ENCODE measurements at regions not wholly inside any gene's neighbourhood (a gene's known extent, or its start where the extent isn't known, plus 50 kb on each side); places are given as distances from the start of the nearest gene placed in this dataset.

DNA sequence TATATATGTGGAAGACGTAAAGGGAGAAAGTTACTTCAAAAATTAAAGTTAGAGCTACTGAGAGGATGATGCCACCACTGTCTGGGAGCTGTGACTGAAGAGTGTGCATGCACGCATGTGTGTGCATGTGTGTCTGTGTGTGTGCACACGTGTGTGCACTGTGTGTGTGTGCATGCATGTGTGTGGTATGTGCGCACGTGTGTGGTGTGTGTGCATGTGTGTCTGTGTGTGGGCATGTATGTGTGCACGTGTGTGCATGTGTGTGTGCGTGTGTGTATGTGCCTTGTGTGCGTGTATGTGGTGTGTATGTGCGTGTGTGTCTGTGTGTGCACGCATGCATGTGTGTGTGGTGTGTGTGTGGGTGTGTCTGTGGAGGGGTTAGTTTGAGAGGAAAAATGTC is 473.4 kb downstream of the CMPK2 start:
- TF ChIP-seq, protein P1, sequence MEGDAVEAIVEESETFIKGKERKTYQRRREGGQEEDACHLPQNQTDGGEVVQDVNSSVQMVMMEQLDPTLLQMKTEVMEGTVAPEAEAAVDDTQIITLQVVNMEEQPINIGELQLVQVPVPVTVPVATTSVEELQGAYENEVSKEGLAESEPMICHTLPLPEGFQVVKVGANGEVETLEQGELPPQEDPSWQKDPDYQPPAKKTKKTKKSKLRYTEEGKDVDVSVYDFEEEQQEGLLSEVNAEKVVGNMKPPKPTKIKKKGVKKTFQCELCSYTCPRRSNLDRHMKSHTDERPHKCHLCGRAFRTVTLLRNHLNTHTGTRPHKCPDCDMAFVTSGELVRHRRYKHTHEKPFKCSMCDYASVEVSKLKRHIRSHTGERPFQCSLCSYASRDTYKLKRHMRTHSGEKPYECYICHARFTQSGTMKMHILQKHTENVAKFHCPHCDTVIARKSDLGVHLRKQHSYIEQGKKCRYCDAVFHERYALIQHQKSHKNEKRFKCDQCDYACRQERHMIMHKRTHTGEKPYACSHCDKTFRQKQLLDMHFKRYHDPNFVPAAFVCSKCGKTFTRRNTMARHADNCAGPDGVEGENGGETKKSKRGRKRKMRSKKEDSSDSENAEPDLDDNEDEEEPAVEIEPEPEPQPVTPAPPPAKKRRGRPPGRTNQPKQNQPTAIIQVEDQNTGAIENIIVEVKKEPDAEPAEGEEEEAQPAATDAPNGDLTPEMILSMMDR (IDR thresholded peaks at IDR 0.05), result no peak
- TF ChIP-seq ZFX (IDR thresholded peaks at IDR 0.05; ENCODE audit: borderline replicate concordance), result no peak
- no peak overlapping the region for H3K27ac ChIP-seq

DNA sequence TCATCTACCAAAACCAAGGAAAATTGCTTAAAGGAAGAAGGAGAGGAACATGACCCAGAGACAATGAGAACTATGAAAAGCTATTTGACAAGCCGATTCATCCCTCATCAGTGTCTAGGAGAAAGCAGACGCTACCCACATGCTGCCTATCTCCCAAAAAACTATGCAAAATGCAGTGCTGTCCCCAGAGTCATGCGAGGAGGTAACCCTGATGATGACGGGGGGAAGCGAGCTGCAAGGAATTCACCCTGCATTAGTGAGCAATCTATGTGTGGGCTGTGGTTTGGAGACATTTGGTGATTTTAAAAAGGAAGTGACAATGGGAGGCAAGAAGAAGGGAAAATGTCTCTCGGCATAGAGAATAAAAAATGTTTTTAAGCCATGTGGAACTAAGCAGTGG is 472.7 kb downstream of the CMPK2 start:
- no peak for TF ChIP-seq ZFX (IDR thresholded peaks at IDR 0.05; ENCODE audit: borderline replicate concordance)
- TF ChIP-seq, protein P1 (IDR thresholded peaks at IDR 0.05), result no peak
- no peak overlapping the region for H3K27ac ChIP-seq

DNA sequence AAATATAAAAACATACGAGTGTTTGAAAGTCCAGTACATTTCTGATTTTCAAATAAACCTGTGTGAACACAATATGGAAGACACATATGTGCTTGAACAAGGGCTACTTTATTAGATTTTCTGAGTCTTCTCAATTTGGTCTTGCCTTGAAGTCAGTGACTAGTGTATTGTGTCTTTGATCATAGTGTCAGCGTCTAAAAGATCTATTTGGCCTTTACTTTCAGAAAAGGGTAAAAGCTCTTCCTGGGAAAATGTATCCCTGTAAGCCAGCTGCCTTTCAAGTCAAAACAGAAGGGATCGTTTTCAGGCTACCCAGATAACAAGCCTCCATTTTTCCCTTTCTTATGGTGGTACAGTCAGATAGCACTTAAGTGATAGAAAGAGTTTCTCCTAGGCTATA is 471.9 kb downstream of the CMPK2 start:
- TF ChIP-seq ZFX (IDR thresholded peaks at IDR 0.05; ENCODE audit: borderline replicate concordance), result no peak
- TF ChIP-seq, protein P1 (IDR thresholded peaks at IDR 0.05), result no peak
- H3K27ac ChIP-seq, result no peak overlapping the region

DNA sequence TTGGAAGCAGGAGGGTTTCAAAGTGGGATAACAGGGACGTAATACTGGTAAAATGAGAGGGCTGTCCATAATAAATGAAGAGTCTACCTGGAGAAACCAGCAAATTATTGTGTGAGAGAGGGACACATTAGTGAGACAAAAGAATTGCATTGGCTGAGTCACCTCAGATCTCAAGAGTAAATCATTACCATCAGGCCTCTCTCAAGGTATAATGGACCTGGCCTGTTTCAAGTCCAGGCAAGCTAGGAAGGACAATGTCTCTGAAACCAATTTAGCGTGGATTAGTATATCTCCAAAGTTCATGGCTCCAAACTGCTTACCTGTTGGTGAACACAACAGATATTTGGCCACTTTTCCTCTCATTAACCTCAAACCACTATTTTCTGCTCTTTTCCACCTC is 471.4 kb downstream of the CMPK2 start:
- no peak overlapping the region for H3K27ac ChIP-seq
- TF ChIP-seq, protein P1 (IDR thresholded peaks at IDR 0.05), result no peak
- TF ChIP-seq ZFX (IDR thresholded peaks at IDR 0.05; ENCODE audit: borderline replicate concordance), result no peak

DNA sequence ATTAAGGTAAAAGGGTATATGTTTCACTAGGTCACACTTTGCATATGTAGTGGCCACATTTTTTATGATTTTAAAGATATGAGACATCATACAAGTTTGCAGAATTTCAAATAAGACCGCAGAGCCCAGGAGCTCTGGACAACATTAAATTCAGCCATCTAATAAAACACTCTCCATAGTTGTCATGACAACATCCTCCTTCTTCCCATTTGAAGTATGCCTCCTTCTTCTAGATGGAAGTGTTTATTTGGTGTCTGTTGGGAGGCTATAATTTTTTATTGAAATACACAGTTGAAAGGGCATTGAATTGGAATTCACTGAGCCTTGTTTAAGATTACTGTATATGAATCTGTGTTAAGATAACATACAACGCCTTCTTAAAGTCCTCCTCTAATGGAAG is 467.3 kb downstream of the CMPK2 start:
- TF ChIP-seq ZFX (IDR thresholded peaks at IDR 0.05; ENCODE audit: borderline replicate concordance), result no peak
- TF ChIP-seq, protein P1 (IDR thresholded peaks at IDR 0.05), result no peak
- H3K27ac ChIP-seq, result no peak overlapping the region

DNA sequence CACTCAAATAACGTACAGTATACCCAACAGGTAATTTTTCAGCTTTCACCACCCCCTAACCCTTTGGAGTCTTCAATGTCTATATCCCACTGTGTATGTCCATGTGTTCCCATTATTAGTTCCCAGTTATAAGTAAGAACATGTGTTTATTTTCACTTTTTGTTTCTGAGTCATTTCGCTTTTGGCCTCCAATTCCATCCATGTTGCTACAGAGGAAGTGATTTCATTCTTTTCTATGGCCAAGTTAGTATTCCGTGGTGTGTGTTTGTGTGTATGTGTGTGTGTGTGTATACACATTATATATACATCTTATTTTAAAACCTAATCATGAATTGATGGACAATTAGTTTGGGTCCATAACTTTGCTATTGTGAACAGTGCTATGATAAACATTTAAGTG is 464.4 kb downstream of the CMPK2 start:
- H3K27ac ChIP-seq, result no peak overlapping the region
- TF ChIP-seq ZFX (IDR thresholded peaks at IDR 0.05; ENCODE audit: borderline replicate concordance), result no peak
- TF ChIP-seq, protein P1 (IDR thresholded peaks at IDR 0.05), result no peak

DNA sequence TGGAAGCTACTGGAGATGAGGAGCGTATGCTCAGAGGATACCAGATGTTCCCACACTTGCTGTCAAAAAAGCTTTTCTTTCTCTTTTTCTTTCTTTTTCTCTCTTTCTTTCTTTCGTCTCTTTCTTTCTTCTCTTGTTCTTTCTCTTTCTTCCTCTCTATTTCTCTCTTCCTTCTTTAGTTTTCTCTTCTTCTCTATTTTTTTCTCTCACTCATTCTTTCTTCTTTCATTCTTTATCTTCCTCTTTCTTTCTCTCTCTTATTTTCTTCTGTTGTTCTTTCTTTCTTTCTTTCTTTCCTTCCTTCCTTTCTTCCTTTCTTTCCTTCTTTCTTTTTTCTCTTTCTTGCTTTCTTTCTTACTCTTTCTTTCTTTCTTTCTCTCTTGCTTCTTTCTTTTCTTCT is 457.6 kb downstream of the CMPK2 start:
- no peak overlapping the region for H3K27ac ChIP-seq
- TF ChIP-seq, protein P1 (IDR thresholded peaks at IDR 0.05), result no peak
- no peak for TF ChIP-seq ZFX (IDR thresholded peaks at IDR 0.05; ENCODE audit: borderline replicate concordance)

Measured in 22Rv1 (cell line).